NCI-H2107 (cell line): ENCODE measurements at regions not wholly inside any gene's neighbourhood (a gene's known extent, or its start where the extent isn't known, plus 50 kb on each side); places are given as distances from the start of the nearest gene placed in this dataset.
A peak's percentile ranks its signal among the peaks of the same experiment; 100 is the strongest.

Experiments used
- DNase-seq: peaks from one replicate; lab custom pipeline; 2025; lab: John Stamatoyannopoulos, UW

- DNase-seq, result no peak
Observed at GRCh38 chr6:150712505-150713252, 113.0 kb downstream of the PLEKHG1 start.

GRCh38 chr6:150713487-150713886 lies 113.8 kb downstream of the PLEKHG1 start:
- no peak for DNase-seq

GRCh38 chr6:150713931-150714330 lies 114.2 kb downstream of the PLEKHG1 start:
- no peak for DNase-seq

GRCh38 chr6:150715133-150715532 lies 115.4 kb downstream of the PLEKHG1 start:
- DNase-seq, result no peak

GRCh38 chr6:150717419-150717818 lies 117.7 kb downstream of the PLEKHG1 start:
- DNase-seq, result peak; percentile 67

- DNase-seq, result no peak
Observed at GRCh38 chr6:150719099-150719766, 119.5 kb downstream of the PLEKHG1 start.

- DNase-seq, result no peak
Observed at GRCh38 chr6:150719831-150720230, 120.1 kb downstream of the PLEKHG1 start.

GRCh38 chr6:150720774-150721233 lies 121.1 kb downstream of the PLEKHG1 start:
- peak; percentile 73 for DNase-seq

- no peak for DNase-seq
Observed at GRCh38 chr6:150721418-150722266, 122.0 kb downstream of the PLEKHG1 start.

- DNase-seq, result no peak
Observed at GRCh38 chr6:150722614-150723344, 123.1 kb downstream of the PLEKHG1 start.

- DNase-seq, result no peak
Observed at GRCh38 chr6:150723345-150723658, 123.6 kb downstream of the PLEKHG1 start.

- DNase-seq, result no peak
Observed at GRCh38 chr6:150723857-150724256, 124.2 kb downstream of the PLEKHG1 start.

GRCh38 chr6:150725795-150726194 lies 126.1 kb downstream of the PLEKHG1 start:
- no peak for DNase-seq

GRCh38 chr6:150729188-150729748 lies 129.6 kb downstream of the PLEKHG1 start:
- no peak for DNase-seq

- no peak for DNase-seq
Observed at GRCh38 chr6:150730801-150731457, 131.2 kb downstream of the PLEKHG1 start.

- DNase-seq, result no peak
Observed at GRCh38 chr6:150732765-150733539, 132.6 kb upstream of the MTHFD1L start.

- DNase-seq, result no peak
Observed at GRCh38 chr6:150733726-150734125, 131.8 kb upstream of the MTHFD1L start.

GRCh38 chr6:150734235-150734634 lies 131.3 kb upstream of the MTHFD1L start:
- DNase-seq, result no peak

GRCh38 chr6:150735341-150735851 lies 130.1 kb upstream of the MTHFD1L start:
- DNase-seq, result no peak

- no peak for DNase-seq
Observed at GRCh38 chr6:150738092-150738629, 127.3 kb upstream of the MTHFD1L start.
